ENCODE measurements at regions not wholly inside any gene's neighbourhood (a gene's known extent, or its start where the extent isn't known, plus 50 kb on each side); places are given as distances from the start of the nearest gene placed in this dataset.

- Histone ChIP-seq H3K9me3 (ENCODE audit: insufficient read depth, low read depth, low read length) (no peaks in the 10 kb centered on the region), H3K4me3 (ENCODE audit: low read length, poor library complexity, severe bottlenecking) (no peak overlapping the region), H3K9me2 (replicated peaks; ENCODE audit: low read depth, low read length) (no peaks in the 10 kb centered on the region), H3K4me2 (ENCODE audit: low read depth, low read length, poor library complexity, severe bottlenecking) (no peak overlapping the region), H3K27me3 (ENCODE audit: insufficient read depth, low read length, poor library complexity, severe bottlenecking) (no peaks in the 10 kb centered on the region), H3K36me3 (ENCODE audit: insufficient read depth, low read length) (no peaks in the 10 kb centered on the region), H4K20me1 (ENCODE audit: insufficient read depth, low read length, poor library complexity, severe bottlenecking) (no peaks in the 10 kb centered on the region), H3K79me2 (ENCODE audit: insufficient read depth, low read length) (no peaks in the 10 kb centered on the region), H3K9ac (ENCODE audit: low read depth, low read length, poor library complexity, severe bottlenecking) (no peak overlapping the region), H2AFZ (ENCODE audit: low read length) (no peak overlapping the region), H3K4me1 (ENCODE audit: insufficient read depth, low read length, poor library complexity, severe bottlenecking) (no peaks in the 10 kb centered on the region), H3F3A (ENCODE audit: low read depth) (no peaks in the 10 kb centered on the region)
- TF ChIP-seq EZH2phosphoT487 (IDR thresholded peaks at IDR 0.05; ENCODE audit: borderline replicate concordance): no peak
- TF ChIP-seq CTCF (conservative IDR thresholded peaks at IDR 0.05; ENCODE audit: low read length): no peak
These were observed 283.6 kb upstream of the SALL1 start for GRCh38 chr16:51434567-51435198.

- Histone ChIP-seq H3K9me2 (replicated peaks; ENCODE audit: low read depth, low read length) (no peaks in the 10 kb centered on the region), H3K4me3 (ENCODE audit: low read length, poor library complexity, severe bottlenecking) (no peak overlapping the region), H3K79me2 (ENCODE audit: insufficient read depth, low read length) (no peaks in the 10 kb centered on the region), H3K9me3 (ENCODE audit: insufficient read depth, low read depth, low read length) (no peaks in the 10 kb centered on the region; the same call in 1 of the 2 replicates), H2AFZ (ENCODE audit: low read length) (no peak overlapping the region), H3K4me1 (ENCODE audit: insufficient read depth, low read length, poor library complexity, severe bottlenecking) (no peaks in the 10 kb centered on the region), H3K4me2 (ENCODE audit: low read depth, low read length, poor library complexity, severe bottlenecking) (no peak overlapping the region), H3F3A (ENCODE audit: low read depth) (no peaks in the 10 kb centered on the region), H3K27me3 (ENCODE audit: insufficient read depth, low read length, poor library complexity, severe bottlenecking) (no peaks in the 10 kb centered on the region), H4K20me1 (ENCODE audit: insufficient read depth, low read length, poor library complexity, severe bottlenecking) (no peaks in the 10 kb centered on the region), H3K36me3 (ENCODE audit: insufficient read depth, low read length) (no peaks in the 10 kb centered on the region), H3K9ac (ENCODE audit: low read depth, low read length, poor library complexity, severe bottlenecking) (no peak overlapping the region)
- no peak for TF ChIP-seq CTCF (conservative IDR thresholded peaks at IDR 0.05; ENCODE audit: low read length)
- TF ChIP-seq EZH2phosphoT487 (IDR thresholded peaks at IDR 0.05; ENCODE audit: borderline replicate concordance): no peak
These were observed 282.5 kb upstream of the SALL1 start for GRCh38 chr16:51433599-51433998.

DNA sequence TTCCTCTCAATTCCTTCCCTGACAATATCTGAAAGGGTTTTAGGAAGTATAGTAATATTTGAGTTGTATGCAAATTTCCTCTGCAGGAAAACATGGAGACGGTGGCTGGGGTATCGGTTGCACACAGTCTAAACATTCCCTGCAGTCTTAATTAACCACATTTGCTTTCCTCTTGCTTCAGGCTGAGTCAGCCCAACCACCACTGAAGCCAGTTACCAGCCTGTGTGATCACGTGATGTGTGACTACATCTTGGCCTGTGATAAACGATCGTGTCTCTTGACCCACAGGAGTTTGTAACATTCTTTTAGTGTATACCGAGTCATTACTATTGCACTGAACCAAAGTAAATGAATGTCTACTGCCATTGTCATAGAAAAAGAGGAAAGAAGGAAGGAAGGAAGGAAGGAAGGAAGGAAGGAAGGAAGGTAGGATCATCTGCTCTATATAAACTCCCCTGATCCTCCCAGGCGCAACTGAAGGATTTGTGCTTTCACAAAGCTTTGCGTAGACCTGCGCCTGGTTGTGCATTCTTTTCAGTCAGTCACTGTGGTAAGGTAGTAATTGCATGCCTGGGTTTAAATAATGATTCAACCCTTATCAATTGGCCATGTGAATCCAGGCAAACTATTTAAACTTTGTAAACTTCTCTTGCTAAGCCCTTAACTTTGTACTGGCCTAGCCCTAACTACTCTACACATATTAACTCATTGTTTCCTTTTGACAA, 280.6 kb upstream of the SALL1 start:
- Histone ChIP-seq H3K9ac (ENCODE audit: low read depth, low read length, poor library complexity, severe bottlenecking) (no peak overlapping the region), H3K4me3 (ENCODE audit: low read length, poor library complexity, severe bottlenecking) (no peak overlapping the region), H3K9me3 (ENCODE audit: insufficient read depth, low read depth, low read length) (no peaks in the 10 kb centered on the region; the same call in 1 of the 2 replicates), H3K4me2 (ENCODE audit: low read depth, low read length, poor library complexity, severe bottlenecking) (no peak overlapping the region), H3K79me2 (ENCODE audit: insufficient read depth, low read length) (no peaks in the 10 kb centered on the region), H3K4me1 (ENCODE audit: insufficient read depth, low read length, poor library complexity, severe bottlenecking) (no peaks in the 10 kb centered on the region), H3K27me3 (ENCODE audit: insufficient read depth, low read length, poor library complexity, severe bottlenecking) (no peaks in the 10 kb centered on the region), H4K20me1 (ENCODE audit: insufficient read depth, low read length, poor library complexity, severe bottlenecking) (no peaks in the 10 kb centered on the region), H3F3A (ENCODE audit: low read depth) (no peaks in the 10 kb centered on the region), H3K9me2 (replicated peaks; ENCODE audit: low read depth, low read length) (no peaks in the 10 kb centered on the region), H3K36me3 (ENCODE audit: insufficient read depth, low read length) (no peaks in the 10 kb centered on the region), H2AFZ (ENCODE audit: low read length) (no peak overlapping the region)
- no peak for TF ChIP-seq CTCF (conservative IDR thresholded peaks at IDR 0.05; ENCODE audit: low read length)
- no peak for TF ChIP-seq EZH2phosphoT487 (IDR thresholded peaks at IDR 0.05; ENCODE audit: borderline replicate concordance)
